H1 (cell line): ENCODE measurements at regions not wholly inside any gene's neighbourhood (a gene's known extent, or its start where the extent isn't known, plus 50 kb on each side); places are given as distances from the start of the nearest gene placed in this dataset.

Experiments
- ZNF274 ChIP-seq: IDR thresholded peaks from 2 replicates; pipeline ENCODE4 v1.7.0; 2012; ENCODE audit warnings: low read length, borderline replicate concordance; ENCODE audit errors: extremely low read depth
- TF ChIP-seq, protein P1 (sequence below): fragments of 300-600 bp; sonication (generic); IDR thresholded peaks from 2 replicates; pipeline ENCODE4 v1.7.1; 2012; ENCODE audit warnings: low read length, moderate library complexity, mild to moderate bottlenecking, inconsistent platforms; ENCODE audit not compliant: insufficient replicate concordance
- TF ChIP-seq, protein P2 (sequence below): IDR thresholded peaks from 2 replicates; pipeline ENCODE4 v1.6.1; 2011; ENCODE audit warnings: low read depth, mild to moderate bottlenecking, low read length; ENCODE audit not compliant: insufficient read depth

DNA sequence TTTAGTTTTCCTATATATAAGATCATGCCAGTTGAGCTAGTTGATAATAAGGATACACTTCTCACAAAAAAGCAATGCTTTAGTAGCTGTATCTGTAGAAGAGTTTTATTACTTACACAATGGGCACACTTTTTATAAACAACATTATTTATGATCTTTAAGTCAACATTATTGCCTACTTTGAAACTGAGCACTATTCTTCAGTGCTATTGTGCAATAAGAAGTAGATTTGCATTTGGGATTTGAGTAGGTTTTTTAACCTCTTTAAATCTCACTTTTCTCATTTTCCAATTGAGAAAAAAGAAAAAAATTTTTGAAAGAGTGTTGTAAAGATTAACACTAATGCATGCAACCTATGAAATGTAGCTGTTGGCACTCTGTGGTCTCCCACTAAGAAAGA, 1198.3 kb downstream of the GALC start (continued):
- TF ChIP-seq, protein P1, sequence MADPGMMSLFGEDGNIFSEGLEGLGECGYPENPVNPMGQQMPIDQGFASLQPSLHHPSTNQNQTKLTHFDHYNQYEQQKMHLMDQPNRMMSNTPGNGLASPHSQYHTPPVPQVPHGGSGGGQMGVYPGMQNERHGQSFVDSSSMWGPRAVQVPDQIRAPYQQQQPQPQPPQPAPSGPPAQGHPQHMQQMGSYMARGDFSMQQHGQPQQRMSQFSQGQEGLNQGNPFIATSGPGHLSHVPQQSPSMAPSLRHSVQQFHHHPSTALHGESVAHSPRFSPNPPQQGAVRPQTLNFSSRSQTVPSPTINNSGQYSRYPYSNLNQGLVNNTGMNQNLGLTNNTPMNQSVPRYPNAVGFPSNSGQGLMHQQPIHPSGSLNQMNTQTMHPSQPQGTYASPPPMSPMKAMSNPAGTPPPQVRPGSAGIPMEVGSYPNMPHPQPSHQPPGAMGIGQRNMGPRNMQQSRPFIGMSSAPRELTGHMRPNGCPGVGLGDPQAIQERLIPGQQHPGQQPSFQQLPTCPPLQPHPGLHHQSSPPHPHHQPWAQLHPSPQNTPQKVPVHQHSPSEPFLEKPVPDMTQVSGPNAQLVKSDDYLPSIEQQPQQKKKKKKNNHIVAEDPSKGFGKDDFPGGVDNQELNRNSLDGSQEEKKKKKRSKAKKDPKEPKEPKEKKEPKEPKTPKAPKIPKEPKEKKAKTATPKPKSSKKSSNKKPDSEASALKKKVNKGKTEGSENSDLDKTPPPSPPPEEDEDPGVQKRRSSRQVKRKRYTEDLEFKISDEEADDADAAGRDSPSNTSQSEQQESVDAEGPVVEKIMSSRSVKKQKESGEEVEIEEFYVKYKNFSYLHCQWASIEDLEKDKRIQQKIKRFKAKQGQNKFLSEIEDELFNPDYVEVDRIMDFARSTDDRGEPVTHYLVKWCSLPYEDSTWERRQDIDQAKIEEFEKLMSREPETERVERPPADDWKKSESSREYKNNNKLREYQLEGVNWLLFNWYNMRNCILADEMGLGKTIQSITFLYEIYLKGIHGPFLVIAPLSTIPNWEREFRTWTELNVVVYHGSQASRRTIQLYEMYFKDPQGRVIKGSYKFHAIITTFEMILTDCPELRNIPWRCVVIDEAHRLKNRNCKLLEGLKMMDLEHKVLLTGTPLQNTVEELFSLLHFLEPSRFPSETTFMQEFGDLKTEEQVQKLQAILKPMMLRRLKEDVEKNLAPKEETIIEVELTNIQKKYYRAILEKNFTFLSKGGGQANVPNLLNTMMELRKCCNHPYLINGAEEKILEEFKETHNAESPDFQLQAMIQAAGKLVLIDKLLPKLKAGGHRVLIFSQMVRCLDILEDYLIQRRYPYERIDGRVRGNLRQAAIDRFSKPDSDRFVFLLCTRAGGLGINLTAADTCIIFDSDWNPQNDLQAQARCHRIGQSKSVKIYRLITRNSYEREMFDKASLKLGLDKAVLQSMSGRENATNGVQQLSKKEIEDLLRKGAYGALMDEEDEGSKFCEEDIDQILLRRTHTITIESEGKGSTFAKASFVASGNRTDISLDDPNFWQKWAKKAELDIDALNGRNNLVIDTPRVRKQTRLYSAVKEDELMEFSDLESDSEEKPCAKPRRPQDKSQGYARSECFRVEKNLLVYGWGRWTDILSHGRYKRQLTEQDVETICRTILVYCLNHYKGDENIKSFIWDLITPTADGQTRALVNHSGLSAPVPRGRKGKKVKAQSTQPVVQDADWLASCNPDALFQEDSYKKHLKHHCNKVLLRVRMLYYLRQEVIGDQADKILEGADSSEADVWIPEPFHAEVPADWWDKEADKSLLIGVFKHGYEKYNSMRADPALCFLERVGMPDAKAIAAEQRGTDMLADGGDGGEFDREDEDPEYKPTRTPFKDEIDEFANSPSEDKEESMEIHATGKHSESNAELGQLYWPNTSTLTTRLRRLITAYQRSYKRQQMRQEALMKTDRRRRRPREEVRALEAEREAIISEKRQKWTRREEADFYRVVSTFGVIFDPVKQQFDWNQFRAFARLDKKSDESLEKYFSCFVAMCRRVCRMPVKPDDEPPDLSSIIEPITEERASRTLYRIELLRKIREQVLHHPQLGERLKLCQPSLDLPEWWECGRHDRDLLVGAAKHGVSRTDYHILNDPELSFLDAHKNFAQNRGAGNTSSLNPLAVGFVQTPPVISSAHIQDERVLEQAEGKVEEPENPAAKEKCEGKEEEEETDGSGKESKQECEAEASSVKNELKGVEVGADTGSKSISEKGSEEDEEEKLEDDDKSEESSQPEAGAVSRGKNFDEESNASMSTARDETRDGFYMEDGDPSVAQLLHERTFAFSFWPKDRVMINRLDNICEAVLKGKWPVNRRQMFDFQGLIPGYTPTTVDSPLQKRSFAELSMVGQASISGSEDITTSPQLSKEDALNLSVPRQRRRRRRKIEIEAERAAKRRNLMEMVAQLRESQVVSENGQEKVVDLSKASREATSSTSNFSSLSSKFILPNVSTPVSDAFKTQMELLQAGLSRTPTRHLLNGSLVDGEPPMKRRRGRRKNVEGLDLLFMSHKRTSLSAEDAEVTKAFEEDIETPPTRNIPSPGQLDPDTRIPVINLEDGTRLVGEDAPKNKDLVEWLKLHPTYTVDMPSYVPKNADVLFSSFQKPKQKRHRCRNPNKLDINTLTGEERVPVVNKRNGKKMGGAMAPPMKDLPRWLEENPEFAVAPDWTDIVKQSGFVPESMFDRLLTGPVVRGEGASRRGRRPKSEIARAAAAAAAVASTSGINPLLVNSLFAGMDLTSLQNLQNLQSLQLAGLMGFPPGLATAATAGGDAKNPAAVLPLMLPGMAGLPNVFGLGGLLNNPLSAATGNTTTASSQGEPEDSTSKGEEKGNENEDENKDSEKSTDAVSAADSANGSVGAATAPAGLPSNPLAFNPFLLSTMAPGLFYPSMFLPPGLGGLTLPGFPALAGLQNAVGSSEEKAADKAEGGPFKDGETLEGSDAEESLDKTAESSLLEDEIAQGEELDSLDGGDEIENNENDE = no peak
- TF ChIP-seq ZNF274 = no peak
- TF ChIP-seq, protein P2, sequence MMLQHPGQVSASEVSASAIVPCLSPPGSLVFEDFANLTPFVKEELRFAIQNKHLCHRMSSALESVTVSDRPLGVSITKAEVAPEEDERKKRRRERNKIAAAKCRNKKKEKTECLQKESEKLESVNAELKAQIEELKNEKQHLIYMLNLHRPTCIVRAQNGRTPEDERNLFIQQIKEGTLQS = no peak
